Tibial nerve (tissue), 4 donors: ENCODE measurements at regions not wholly inside any gene's neighbourhood (a gene's known extent, or its start where the extent isn't known, plus 50 kb on each side); places are given as distances from the start of the nearest gene placed in this dataset.

Experiments
- DNase-seq, 2 donors: peaks; one replicate each; pipeline ENCODE4 v3.0.0-alpha.2; 2019; ENCODE audit warnings: low spot score in 2 of 2
- H3K27ac ChIP-seq, 4 donors: fragments of 200-600 bp; sonication (generic) in 3 of 4; one replicate each; pipeline ENCODE4 v1.5.1; 2017 to 2019; ENCODE audit warnings: mild to moderate bottlenecking in 1 of 4
- H3K27me3 ChIP-seq, 2 donors: fragments of 200-600 bp; sonication (generic) in 1 of 2; one replicate each; pipeline versions ENCODE4 v1.5.1 to v1.6.0; 2017 to 2019
- H3K36me3 ChIP-seq, 3 donors: fragments of 200-600 bp; sonication (generic); one replicate each; pipeline ENCODE4 v1.5.1; 2018 to 2019
- H3K4me1 ChIP-seq, 4 donors: fragments of 200-600 bp; sonication (generic) in 3 of 4; one replicate each; pipeline ENCODE4 v1.5.1; 2017 to 2019
- H3K4me3 ChIP-seq, 4 donors: fragments of 200-600 bp; sonication (generic) in 3 of 4; one replicate each; pipeline ENCODE4 v1.5.1; 2017 to 2019; ENCODE audit warnings: mild to moderate bottlenecking in 1 of 4, moderate library complexity in 1 of 4
- H3K9me3 ChIP-seq, 4 donors: fragments of 200-600 bp; sonication (generic) in 3 of 4; one replicate each; pipeline ENCODE4 v1.5.1; 2017 to 2019
- EP300 ChIP-seq, 2 donors: sonication (generic); formaldehyde crosslinking; IDR thresholded peaks; one replicate each; pipeline ENCODE4 v1.6.1; 2017; ENCODE audit warnings: antibody characterized with exemption in 2 of 2, mild to moderate bottlenecking in 1 of 2
- POLR2A ChIP-seq, 2 donors: fragments of 450-650 bp; IDR thresholded peaks; one replicate each; pipeline ENCODE4 v1.6.1; 2017; ENCODE audit warnings: antibody characterized with exemption in 2 of 2, mild to moderate bottlenecking in 2 of 2, moderate library complexity in 2 of 2
- whole genome bisulfite sequencing, 2 donors: methylation state at CpG; one replicate each; pipeline ENCODE4 v1.1.5; 2018; 5-methylcytosine and 5-hydroxymethylcytosine counted together
- TF ChIP-seq, protein P1 (sequence below), 5 experiments: fragments of 200-600 bp in 3 of 5; fragments of 450-650 bp in 2 of 5; sonication (generic) in 3 of 5; IDR thresholded peaks; one replicate each; pipeline ENCODE4 v1.5.1; 2016 to 2019; ENCODE audit warnings: antibody characterized with exemption in 5 of 5, mild to moderate bottlenecking in 3 of 5, moderate library complexity in 2 of 5

GRCh38 chr20:55478724-55479450, 526.4 kb downstream of the CBLN4 start:
- 58 to 60% methylated on average over 2 of the region's 2 CpGs for WGBS, 2 donors
- DNase-seq = no peak
- Histone ChIP-seq H3K9me3 (no peaks in the 10 kb centered on the region), H3K4me1 (no peaks in the 10 kb centered on the region), H3K27me3 (no peaks in the 10 kb centered on the region), H3K27ac (no peak overlapping the region), H3K36me3 (no peaks in the 10 kb centered on the region), H3K4me3 (no peak overlapping the region)
- TF ChIP-seq, protein P1, sequence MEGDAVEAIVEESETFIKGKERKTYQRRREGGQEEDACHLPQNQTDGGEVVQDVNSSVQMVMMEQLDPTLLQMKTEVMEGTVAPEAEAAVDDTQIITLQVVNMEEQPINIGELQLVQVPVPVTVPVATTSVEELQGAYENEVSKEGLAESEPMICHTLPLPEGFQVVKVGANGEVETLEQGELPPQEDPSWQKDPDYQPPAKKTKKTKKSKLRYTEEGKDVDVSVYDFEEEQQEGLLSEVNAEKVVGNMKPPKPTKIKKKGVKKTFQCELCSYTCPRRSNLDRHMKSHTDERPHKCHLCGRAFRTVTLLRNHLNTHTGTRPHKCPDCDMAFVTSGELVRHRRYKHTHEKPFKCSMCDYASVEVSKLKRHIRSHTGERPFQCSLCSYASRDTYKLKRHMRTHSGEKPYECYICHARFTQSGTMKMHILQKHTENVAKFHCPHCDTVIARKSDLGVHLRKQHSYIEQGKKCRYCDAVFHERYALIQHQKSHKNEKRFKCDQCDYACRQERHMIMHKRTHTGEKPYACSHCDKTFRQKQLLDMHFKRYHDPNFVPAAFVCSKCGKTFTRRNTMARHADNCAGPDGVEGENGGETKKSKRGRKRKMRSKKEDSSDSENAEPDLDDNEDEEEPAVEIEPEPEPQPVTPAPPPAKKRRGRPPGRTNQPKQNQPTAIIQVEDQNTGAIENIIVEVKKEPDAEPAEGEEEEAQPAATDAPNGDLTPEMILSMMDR (IDR thresholded peaks at IDR 0.05) = no peak
- TF ChIP-seq EP300 (IDR thresholded peaks at IDR 0.05) (no peak), POLR2A (IDR thresholded peaks at IDR 0.05) (no peak)

- no peaks in the 10 kb centered on the region for H3K9me3 ChIP-seq
- no peaks in the 10 kb centered on the region for H3K27me3 ChIP-seq
- DNase-seq = no peak
- no peaks in the 10 kb centered on the region for H3K4me1 ChIP-seq
- 71 to 74% methylated on average over 4 of the region's 4 CpGs for WGBS, 2 donors
- no peaks in the 10 kb centered on the region for H3K36me3 ChIP-seq
- TF ChIP-seq, protein P1 (IDR thresholded peaks at IDR 0.05) = no peak
- TF ChIP-seq EP300 (IDR thresholded peaks at IDR 0.05) = no peak
- no peak for TF ChIP-seq POLR2A (IDR thresholded peaks at IDR 0.05)
- H3K4me3 ChIP-seq = no peak overlapping the region
- no peak overlapping the region for H3K27ac ChIP-seq
Measured at GRCh38 chr20:55472704-55473103, 532.6 kb downstream of the CBLN4 start.

DNA sequence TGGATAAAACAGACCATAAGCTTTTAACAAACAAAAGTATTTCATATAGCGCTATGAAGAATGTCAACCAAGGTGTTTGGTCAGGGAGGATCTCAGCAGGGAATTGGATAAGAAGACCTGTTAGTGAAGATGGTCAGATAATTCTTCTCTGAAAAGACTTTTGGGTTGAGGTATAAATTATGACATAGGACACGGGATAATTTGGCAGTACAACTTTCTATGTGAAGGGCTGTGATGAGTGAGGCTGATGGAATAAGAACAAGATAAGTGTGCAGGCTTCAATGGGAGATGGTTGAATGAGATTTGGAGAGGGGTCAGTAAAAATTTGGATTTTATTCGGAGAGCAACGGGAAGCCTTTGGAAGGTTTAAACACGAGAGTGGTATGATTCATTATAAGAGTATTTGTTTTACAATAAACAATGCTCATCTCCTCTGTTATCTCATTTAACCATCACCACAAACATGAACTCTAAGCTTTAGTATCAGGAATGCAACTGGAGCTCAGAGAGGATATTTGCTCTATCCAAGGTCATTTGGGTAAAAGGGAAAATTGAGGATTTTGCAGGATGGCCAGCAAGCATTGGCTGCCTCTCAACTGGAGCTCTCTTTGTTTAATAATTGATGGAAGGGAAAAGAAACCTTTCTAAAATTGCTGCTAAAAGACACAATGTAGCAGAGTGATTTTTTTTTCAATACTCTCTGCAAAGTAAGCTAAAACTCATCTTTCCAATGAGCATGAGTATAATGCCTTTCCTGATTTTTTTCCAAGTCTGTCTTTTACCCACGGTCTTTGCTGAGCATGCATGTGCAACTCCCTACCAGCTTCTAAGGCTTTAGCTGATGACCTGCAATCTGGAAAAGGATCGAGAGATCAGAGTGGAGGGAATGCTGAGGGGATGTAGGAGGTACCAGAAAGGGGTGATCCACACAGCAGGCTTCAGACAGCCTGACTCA, 534.0 kb downstream of the CBLN4 start:
- WGBS, 2 donors = 49 to 54% methylated on average over 7 of the region's 7 CpGs
- H3K9me3 ChIP-seq = no peaks in the 10 kb centered on the region
- no peaks in the 10 kb centered on the region for H3K36me3 ChIP-seq
- no peaks in the 10 kb centered on the region for H3K4me1 ChIP-seq
- no peak overlapping the region for H3K27ac ChIP-seq
- no peaks in the 10 kb centered on the region for H3K27me3 ChIP-seq
- TF ChIP-seq, protein P1 (IDR thresholded peaks at IDR 0.05) = no peak
- TF ChIP-seq POLR2A (IDR thresholded peaks at IDR 0.05) (no peak), EP300 (IDR thresholded peaks at IDR 0.05) (no peak)
- no peak for DNase-seq
- H3K4me3 ChIP-seq = no peak overlapping the region

- whole genome bisulfite sequencing, 2 donors = 68% methylated on average over 2 of the region's 2 CpGs
- TF ChIP-seq, protein P1 (IDR thresholded peaks at IDR 0.05) = no peak
- TF ChIP-seq POLR2A (IDR thresholded peaks at IDR 0.05) (no peak), EP300 (IDR thresholded peaks at IDR 0.05) (no peak)
- H3K36me3 ChIP-seq = no peaks in the 10 kb centered on the region
- H3K4me3 ChIP-seq = no peak overlapping the region
- no peaks in the 10 kb centered on the region for H3K27me3 ChIP-seq
- H3K4me1 ChIP-seq = no peaks in the 10 kb centered on the region
- no peak overlapping the region for H3K27ac ChIP-seq
- H3K9me3 ChIP-seq = no peaks in the 10 kb centered on the region
- DNase-seq = no peak
Measured at GRCh38 chr20:55469074-55469473, 536.2 kb downstream of the CBLN4 start.

DNA sequence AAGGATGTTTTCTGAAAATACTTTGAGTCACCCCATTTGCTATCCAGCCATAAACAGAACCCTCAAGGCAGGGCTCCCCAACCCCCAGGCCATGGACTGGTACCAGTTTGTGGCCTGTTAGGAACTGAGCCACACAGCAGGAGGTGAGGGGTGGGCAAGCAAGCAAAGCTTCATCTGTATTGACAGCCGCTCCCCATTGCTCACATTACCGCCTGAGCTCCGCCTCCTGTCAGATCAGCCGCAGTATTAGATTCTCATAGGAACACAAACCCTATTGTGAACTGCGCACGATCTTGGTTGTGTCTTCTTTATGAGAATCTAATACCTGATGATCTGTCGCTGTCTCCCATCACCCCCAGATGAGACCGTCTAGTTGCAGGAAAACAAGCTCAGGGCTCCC, 543.8 kb downstream of the CBLN4 start:
- Histone ChIP-seq H3K4me1 (no peaks in the 10 kb centered on the region), H3K27me3 (no peaks in the 10 kb centered on the region), H3K4me3 (no peak overlapping the region), H3K27ac (no peak overlapping the region), H3K36me3 (no peaks in the 10 kb centered on the region), H3K9me3 (no peaks in the 10 kb centered on the region)
- 95 to 98% methylated on average over 8 of the region's 8 CpGs for WGBS, 2 donors
- no peak for DNase-seq
- TF ChIP-seq POLR2A (IDR thresholded peaks at IDR 0.05) (no peak), EP300 (IDR thresholded peaks at IDR 0.05) (no peak)
- TF ChIP-seq, protein P1 (IDR thresholded peaks at IDR 0.05) = no peak
